BLaER1 (cell line): ENCODE measurements at regions not wholly inside any gene's neighbourhood (a gene's known extent, or its start where the extent isn't known, plus 50 kb on each side); places are given as distances from the start of the nearest gene placed in this dataset.

Experiments
- H3K27ac ChIP-seq: shearing (Covaris generic); formaldehyde crosslinking; 2 replicates; pipeline ENCODE4 v1.8.1; 2022
- H3K27me3 ChIP-seq: shearing (Covaris generic); formaldehyde crosslinking; 2 replicates; pipeline ENCODE4 v1.8.1; 2022
- H3K36me3 ChIP-seq: shearing (Covaris generic); formaldehyde crosslinking; 2 replicates; pipeline ENCODE4 v1.8.1; 2022
- H3K4me1 ChIP-seq: shearing (Covaris generic); formaldehyde crosslinking; 2 replicates; pipeline ENCODE4 v1.8.1; 2022
- H3K4me2 ChIP-seq: shearing (Covaris generic); formaldehyde crosslinking; 2 replicates; pipeline ENCODE4 v1.8.1; 2022
- H3K4me3 ChIP-seq: shearing (Covaris generic); formaldehyde crosslinking; 2 replicates; pipeline ENCODE4 v1.8.1; 2022
- H3K9ac ChIP-seq: shearing (Covaris generic); formaldehyde crosslinking; 2 replicates; pipeline ENCODE4 v1.8.1; 2022
- H3K9me3 ChIP-seq: shearing (Covaris generic); formaldehyde crosslinking; 2 replicates; pipeline ENCODE4 v1.8.1; 2022
- H4K20me1 ChIP-seq: shearing (Covaris generic); formaldehyde crosslinking; 2 replicates; pipeline ENCODE4 v1.8.1; 2022
- Cebpa-rat ChIP-seq: shearing (Covaris generic); IDR thresholded peaks from 2 replicates; pipeline ENCODE4 v1.8.1; 2022

DNA sequence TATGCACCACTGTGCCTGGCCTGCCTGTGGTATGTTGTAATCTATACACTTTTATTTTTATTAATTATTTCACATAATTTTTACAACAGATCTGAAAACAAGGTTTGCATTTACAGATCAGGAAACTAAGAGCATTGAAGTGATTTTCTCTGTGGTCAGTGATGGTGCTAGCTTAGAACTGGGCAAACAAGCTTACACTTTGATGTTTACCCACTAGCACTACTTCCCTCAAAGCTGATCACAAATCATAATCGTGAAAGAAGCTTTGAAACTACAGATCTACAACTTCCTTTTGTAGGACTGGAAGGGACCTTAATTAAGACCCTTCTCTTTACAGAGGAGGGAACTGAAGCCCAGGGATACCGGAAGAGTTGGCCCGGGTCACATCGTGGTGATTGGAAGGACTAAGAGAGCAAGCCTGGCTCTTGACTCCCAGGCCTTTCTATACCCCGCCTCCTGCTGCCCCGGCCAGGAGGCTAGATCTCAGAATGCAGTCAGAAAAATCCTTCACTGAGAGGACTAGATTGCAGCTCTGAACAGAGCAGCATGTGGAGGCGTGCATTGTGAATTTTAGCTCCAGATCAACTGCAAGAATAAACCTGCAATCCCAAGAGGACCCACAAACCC is 93.7 kb upstream of the ZNF827 start:
- H3K36me3 ChIP-seq, result no peaks in the 10 kb centered on the region
- H3K4me1 ChIP-seq, result peaks cover 16% of the 10 kb centered on the region
- H3K4me2 ChIP-seq, result peak overlapping the region; percentile 40; the same call in 1 of the 2 replicates
- no peak overlapping the region for H3K4me3 ChIP-seq
- no peak for TF ChIP-seq Cebpa-rat
- H3K9ac ChIP-seq, result no peak overlapping the region
- H3K27ac ChIP-seq, result no peak overlapping the region
- H3K27me3 ChIP-seq, result no peaks in the 10 kb centered on the region
- H3K9me3 ChIP-seq, result no peaks in the 10 kb centered on the region
- H4K20me1 ChIP-seq, result no peaks in the 10 kb centered on the region

DNA sequence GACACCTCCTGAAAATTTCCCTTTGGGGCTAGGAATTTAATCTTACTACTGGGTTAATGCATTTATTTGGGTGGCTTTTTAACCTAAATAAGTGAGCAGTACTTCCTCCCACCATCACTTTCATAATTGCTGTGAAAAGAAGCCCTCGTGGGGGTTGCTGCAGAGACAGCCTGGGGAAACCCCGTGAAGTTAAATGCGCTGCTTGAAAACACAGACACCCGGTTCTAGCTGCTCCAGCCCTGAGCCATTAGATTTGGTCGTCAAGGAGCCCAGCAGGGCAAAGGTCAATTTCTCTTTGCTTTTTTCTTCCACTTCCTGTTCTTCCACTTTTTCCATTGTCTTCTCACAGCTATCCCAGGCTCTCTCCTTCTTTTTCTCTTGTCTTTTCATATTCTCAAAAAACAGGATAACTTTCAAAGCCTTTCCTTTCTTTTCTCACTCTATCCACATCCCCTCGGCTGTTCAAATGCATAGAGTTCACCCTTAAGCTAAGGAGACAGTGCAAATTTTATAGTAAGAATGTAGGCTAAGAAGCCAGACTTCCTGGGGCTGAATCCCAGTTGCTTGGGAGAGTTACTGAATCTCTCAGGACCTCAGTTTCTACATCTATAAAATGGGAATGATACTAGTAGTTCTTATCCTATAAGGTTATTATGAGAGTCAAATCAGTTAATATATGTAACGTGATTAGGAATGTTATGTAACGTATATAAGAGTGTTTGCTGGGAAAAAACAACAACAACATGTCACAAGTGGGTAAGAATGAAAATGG is 91.5 kb upstream of the ZNF827 start:
- H3K4me3 ChIP-seq, result no peak overlapping the region
- no peaks in the 10 kb centered on the region for H3K9me3 ChIP-seq
- no peak for TF ChIP-seq Cebpa-rat
- no peaks in the 10 kb centered on the region for H4K20me1 ChIP-seq
- no peak overlapping the region for H3K27ac ChIP-seq
- no peak overlapping the region for H3K4me2 ChIP-seq
- H3K4me1 ChIP-seq, result peaks cover 16% of the 10 kb centered on the region
- H3K36me3 ChIP-seq, result no peaks in the 10 kb centered on the region
- H3K9ac ChIP-seq, result no peak overlapping the region
- H3K27me3 ChIP-seq, result no peaks in the 10 kb centered on the region

DNA sequence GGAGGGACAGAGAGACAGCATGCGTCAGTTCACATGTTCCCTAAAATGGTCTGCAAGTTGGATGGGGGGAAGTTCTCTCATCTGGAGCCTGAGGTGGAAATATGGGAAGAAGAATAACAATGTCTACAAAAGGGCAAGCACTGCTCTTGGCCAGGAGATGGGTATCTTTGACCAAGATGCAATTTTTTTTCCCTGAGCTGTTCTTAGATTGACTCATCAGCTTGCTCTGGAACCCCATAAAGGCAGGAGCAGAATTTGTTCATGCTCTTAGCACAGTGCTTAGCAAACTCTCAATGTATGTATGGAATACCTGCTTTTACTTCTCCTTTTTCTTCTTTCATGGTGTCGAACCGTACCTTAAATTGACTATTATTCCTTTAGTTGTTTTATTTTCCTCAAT is 90.5 kb upstream of the ZNF827 start:
- Histone ChIP-seq H3K4me3 (no peak overlapping the region), H3K9ac (no peak overlapping the region), H3K27ac (no peak overlapping the region), H3K9me3 (no peaks in the 10 kb centered on the region), H4K20me1 (no peaks in the 10 kb centered on the region), H3K4me1 (peaks cover 16% of the 10 kb centered on the region), H3K36me3 (no peaks in the 10 kb centered on the region), H3K27me3 (no peaks in the 10 kb centered on the region), H3K4me2 (no peak overlapping the region)
- TF ChIP-seq Cebpa-rat, result no peak

DNA sequence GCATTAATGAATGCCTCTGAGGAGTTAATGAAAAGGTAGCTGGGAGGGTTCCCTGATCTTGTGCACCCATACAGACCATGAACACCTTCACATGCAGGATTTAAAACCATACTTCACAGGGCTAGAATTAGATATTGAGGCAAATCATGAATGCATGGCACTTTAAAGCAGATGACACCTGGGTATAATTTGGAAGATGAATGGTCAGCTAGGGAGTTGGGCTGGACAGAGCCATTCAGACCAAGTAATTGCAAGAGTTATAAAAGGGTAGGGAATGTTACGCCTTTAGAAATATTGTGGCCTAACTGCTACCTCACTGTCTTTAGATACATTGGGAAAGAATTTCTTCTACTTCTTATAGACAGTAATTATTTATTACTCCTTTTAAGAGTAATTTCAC is 89.1 kb upstream of the ZNF827 start:
- H3K27me3 ChIP-seq, result no peaks in the 10 kb centered on the region
- no peaks in the 10 kb centered on the region for H3K36me3 ChIP-seq
- no peak overlapping the region for H3K4me2 ChIP-seq
- no peak overlapping the region for H3K27ac ChIP-seq
- H3K9me3 ChIP-seq, result no peaks in the 10 kb centered on the region
- H3K4me1 ChIP-seq, result peaks cover 13% of the 10 kb centered on the region
- no peak overlapping the region for H3K9ac ChIP-seq
- no peak overlapping the region for H3K4me3 ChIP-seq
- no peak for TF ChIP-seq Cebpa-rat
- no peaks in the 10 kb centered on the region for H4K20me1 ChIP-seq

DNA sequence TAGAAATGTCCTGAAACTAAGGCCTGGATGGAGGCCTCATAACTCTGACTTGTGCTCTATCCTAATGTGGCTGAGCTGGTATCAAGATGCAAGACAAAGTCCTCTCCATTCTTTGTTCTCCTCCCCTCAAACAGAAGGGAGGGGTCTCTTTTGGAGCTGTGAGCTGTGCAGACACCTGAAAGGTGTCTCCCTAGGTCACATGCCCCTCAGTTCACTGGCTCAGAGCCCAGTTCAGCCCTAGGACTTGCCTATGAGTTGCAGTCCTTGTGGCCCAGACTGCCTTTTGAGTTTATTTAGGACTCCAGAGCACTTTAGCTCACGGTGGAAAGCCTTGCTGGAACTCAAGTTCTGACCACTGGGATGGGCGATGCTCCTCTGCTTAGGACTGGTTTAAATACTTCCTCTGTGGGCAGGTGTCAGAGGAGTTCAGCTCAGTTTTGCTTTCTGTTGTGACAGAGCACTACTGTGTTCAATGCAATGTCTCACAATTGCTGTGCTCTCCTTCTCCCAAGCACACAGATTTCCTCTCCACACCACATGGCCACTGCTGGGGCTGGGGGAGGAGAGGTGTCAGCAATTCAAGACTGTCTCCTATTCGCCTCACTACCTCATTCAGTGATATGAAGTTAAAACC is 84.8 kb upstream of the ZNF827 start:
- Histone ChIP-seq H3K4me2 (no peak overlapping the region), H3K4me3 (no peak overlapping the region), H3K27ac (no peak overlapping the region)

DNA sequence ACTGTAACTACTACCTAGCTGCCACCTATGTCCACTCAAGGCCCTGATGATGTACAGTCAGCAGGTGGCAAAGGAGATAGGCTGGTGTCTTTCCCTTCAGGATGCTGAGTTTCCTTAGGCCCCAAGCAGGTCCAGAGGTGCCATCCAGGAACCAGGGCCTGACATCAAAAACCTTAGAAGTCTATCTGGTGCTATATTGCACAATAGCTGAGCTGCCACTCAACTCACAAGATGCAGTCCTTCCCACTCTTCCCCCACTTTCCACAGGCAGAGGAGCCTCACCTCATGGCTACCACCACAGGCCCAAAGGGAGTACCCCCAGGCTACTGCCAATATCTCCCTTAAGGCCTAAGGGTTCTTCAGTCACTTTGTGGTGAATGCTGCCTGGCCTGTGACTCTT is 83.9 kb upstream of the ZNF827 start:
- no peaks in the 10 kb centered on the region for H3K4me1 ChIP-seq
- TF ChIP-seq Cebpa-rat, result 0 out of 2 replicates have a peak, but pooled peaks have one; percentile 43
- no peak overlapping the region for H3K4me3 ChIP-seq
- no peaks in the 10 kb centered on the region for H3K36me3 ChIP-seq
- no peak overlapping the region for H3K9ac ChIP-seq
- H3K4me2 ChIP-seq, result no peak overlapping the region
- no peaks in the 10 kb centered on the region for H3K9me3 ChIP-seq
- no peaks in the 10 kb centered on the region for H3K27me3 ChIP-seq
- no peak overlapping the region for H3K27ac ChIP-seq
- no peaks in the 10 kb centered on the region for H4K20me1 ChIP-seq

More for the DNA sequence above, 84.8 kb upstream of the ZNF827 start:
- no peaks in the 10 kb centered on the region for H4K20me1 ChIP-seq
- no peak overlapping the region for H3K9ac ChIP-seq
- H3K27me3 ChIP-seq, result no peaks in the 10 kb centered on the region
- no peaks in the 10 kb centered on the region for H3K9me3 ChIP-seq
- TF ChIP-seq Cebpa-rat, result no peak
- no peaks in the 10 kb centered on the region for H3K4me1 ChIP-seq
- H3K36me3 ChIP-seq, result no peaks in the 10 kb centered on the region

DNA sequence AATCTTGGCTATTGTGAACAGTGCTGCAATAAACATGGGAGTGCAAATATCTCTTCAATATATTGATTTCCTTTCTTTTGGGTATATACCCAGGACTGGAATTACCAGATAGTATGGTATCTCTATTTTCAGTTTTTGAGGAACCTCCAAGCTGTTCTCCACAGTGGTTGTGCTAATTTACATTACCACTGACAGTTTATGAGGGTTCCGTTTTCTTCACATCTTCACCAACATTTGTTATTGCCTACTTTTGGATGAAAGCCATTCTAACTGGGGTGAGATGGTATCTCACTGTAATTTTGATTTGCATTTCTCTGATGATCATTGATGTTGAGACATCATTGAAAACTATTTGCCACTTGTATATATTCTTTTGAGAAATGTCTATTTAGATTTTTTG is 79.6 kb upstream of the ZNF827 start:
- no peaks in the 10 kb centered on the region for H3K27me3 ChIP-seq
- no peak for TF ChIP-seq Cebpa-rat
- no peaks in the 10 kb centered on the region for H4K20me1 ChIP-seq
- H3K36me3 ChIP-seq, result no peaks in the 10 kb centered on the region
- no peaks in the 10 kb centered on the region for H3K4me1 ChIP-seq
- no peak overlapping the region for H3K27ac ChIP-seq
- no peak overlapping the region for H3K4me3 ChIP-seq
- H3K9ac ChIP-seq, result no peak overlapping the region
- no peaks in the 10 kb centered on the region for H3K9me3 ChIP-seq
- no peak overlapping the region for H3K4me2 ChIP-seq

DNA sequence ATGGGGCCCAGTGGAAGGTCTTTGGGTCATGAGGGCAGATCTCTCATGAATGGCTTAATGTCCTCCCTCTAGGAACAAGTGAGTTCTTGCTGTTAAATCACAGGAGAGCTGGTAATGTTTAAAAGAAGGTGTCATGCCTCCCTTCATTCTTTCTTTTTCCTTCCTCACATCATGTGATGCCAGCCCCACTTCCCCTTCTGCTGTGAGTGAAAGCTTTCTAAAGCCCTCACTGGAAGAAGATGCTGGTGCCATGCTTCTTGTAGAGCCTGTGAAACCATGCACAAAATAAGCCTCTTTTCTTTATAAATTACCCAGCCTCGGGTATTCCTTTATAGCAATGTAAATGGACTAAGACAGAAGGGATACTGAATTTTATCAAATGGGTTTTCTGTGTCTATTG is 66.1 kb upstream of the ZNF827 start:
- no peaks in the 10 kb centered on the region for H3K4me1 ChIP-seq

DNA sequence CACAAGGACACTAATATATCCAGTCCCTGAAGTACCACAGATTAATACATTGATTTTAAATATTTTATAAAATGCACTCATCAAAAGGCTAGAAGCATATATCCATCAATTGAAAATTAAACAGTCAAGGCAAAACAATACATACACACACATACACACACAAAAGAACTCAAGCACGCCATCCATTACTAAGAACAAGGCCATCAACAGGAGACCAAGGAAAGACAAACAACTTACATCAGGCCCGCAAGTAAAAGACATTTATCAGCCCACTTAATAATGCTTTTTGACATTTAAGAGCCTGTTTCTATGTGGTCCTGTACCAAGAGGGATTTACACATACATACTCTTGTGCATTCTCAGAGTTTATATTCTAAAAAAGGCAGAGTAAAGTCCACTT is 50.0 kb upstream of the ZNF827 start:
- H3K4me1 ChIP-seq, result no peaks in the 10 kb centered on the region
- H3K36me3 ChIP-seq, result no peaks in the 10 kb centered on the region
- H3K27ac ChIP-seq, result no peak overlapping the region
- no peak overlapping the region for H3K4me3 ChIP-seq
- no peak overlapping the region for H3K9ac ChIP-seq
- H3K27me3 ChIP-seq, result no peaks in the 10 kb centered on the region
- H3K4me2 ChIP-seq, result no peak overlapping the region
- no peak for TF ChIP-seq Cebpa-rat
- no peaks in the 10 kb centered on the region for H3K9me3 ChIP-seq
- H4K20me1 ChIP-seq, result no peaks in the 10 kb centered on the region

More for the DNA sequence above, 66.1 kb upstream of the ZNF827 start:
- H4K20me1 ChIP-seq, result no peaks in the 10 kb centered on the region
- no peak overlapping the region for H3K27ac ChIP-seq
- H3K36me3 ChIP-seq, result no peaks in the 10 kb centered on the region
- no peak overlapping the region for H3K9ac ChIP-seq
- no peaks in the 10 kb centered on the region for H3K27me3 ChIP-seq
- no peak overlapping the region for H3K4me3 ChIP-seq
- peaks cover 12% of the 10 kb centered on the region for H3K9me3 ChIP-seq
- no peak for TF ChIP-seq Cebpa-rat
- no peak overlapping the region for H3K4me2 ChIP-seq
